Spleen (tissue), 7 donors: ENCODE measurements at regions not wholly inside any gene's neighbourhood (a gene's known extent, or its start where the extent isn't known, plus 50 kb on each side); places are given as distances from the start of the nearest gene placed in this dataset.

Experiments used
- CTCF ChIP-seq, 11 experiments: fragments of 200-600 bp in 7 of 11; fragments of 450-650 bp in 4 of 11; sonication (generic) in 4 of 11; IDR thresholded peaks in 8 of 11; conservative IDR thresholded peaks in 3 of 11; 1 replicate in 7 of 11; 2 replicates in 4 of 11; pipeline versions ENCODE4 v1.4.0 to v1.8.0; 2016 to 2021; ENCODE audit warnings: antibody characterized with exemption in 11 of 11, inconsistent platforms in 4 of 11, mild to moderate bottlenecking in 1 of 11
- POLR2A ChIP-seq, 3 donors: fragments of 450-650 bp; IDR thresholded peaks; one replicate each; pipeline ENCODE4 v1.5.1; 2017; ENCODE audit warnings: antibody characterized with exemption in 3 of 3, mild to moderate bottlenecking in 1 of 3
- POLR2AphosphoS5 ChIP-seq, 3 donors: sonication (generic); formaldehyde crosslinking; IDR thresholded peaks; one replicate each; pipeline ENCODE4 v1.5.1; 2017; ENCODE audit warnings: antibody characterized with exemption in 3 of 3
- donor health status: DM: no; HTN: no; CAD: no; lungs with moderate emphysema.
- donor health status: DM: no; HTN: no; CAD: no.
- donor health status: DM: no; HTN: no; CAD: no.

- TF ChIP-seq POLR2A (IDR thresholded peaks at IDR 0.05) (no peak), CTCF (IDR thresholded peaks at IDR 0.05 in 8 of 11, conservative IDR thresholded peaks at IDR 0.05 in 3 of 11) (no peak), POLR2AphosphoS5 (IDR thresholded peaks at IDR 0.05) (no peak)
Measured at GRCh38 chr14:29176876-29177275, 410.3 kb downstream of the FOXG1 start.
